K562 (cell line): ENCODE measurements at regions not wholly inside any gene's neighbourhood (a gene's known extent, or its start where the extent isn't known, plus 50 kb on each side); places are given as distances from the start of the nearest gene placed in this dataset.

Experiments
- BRF1 ChIP-seq: IDR thresholded peaks from 3 replicates; pipeline ENCODE4 v1.6.1; 2011; ENCODE audit warnings: borderline replicate concordance, mild to moderate bottlenecking; ENCODE audit not compliant: insufficient read length; ENCODE audit errors: extremely low read depth
- ELF2 ChIP-seq: fragments of 250-450 bp; sonication (Bioruptor Pico); IDR thresholded peaks from 2 replicates; pipeline ENCODE4 v1.5.0; 2021; ENCODE audit warnings: mild to moderate bottlenecking
- MECOM ChIP-seq: fragments of 250-450 bp; sonication (Bioruptor Pico); IDR thresholded peaks from 2 replicates; pipeline ENCODE4 v1.8.0; 2022; ENCODE audit warnings: inconsistent platforms
- MTA2 ChIP-seq: fragments of 450-650 bp; IDR thresholded peaks from 2 replicates; pipeline ENCODE4 v1.6.1; 2016; ENCODE audit warnings: low read depth
- PHF21A ChIP-seq: fragments of 450-650 bp; IDR thresholded peaks from 2 replicates; pipeline ENCODE4 v1.6.1; 2017; ENCODE audit warnings: low read depth, borderline replicate concordance
- POLR3A ChIP-seq: IDR thresholded peaks from 2 replicates; pipeline ENCODE4 v1.6.1; 2011; ENCODE audit warnings: borderline replicate concordance, mild to moderate bottlenecking, moderate library complexity; ENCODE audit not compliant: insufficient read length, insufficient read depth; ENCODE audit errors: extremely low read depth
- PTRF ChIP-seq: fragments of 450-650 bp; IDR thresholded peaks from 2 replicates; pipeline ENCODE4 v1.6.1; 2016; ENCODE audit warnings: mild to moderate bottlenecking, missing genetic modification characterization, missing compliant biosample characterization
- SMARCA4 ChIP-seq: fragments of 450-650 bp; IDR thresholded peaks from 2 replicates; pipeline ENCODE4 v1.6.1; 2016
- ZNF263 ChIP-seq: sonication (generic); formaldehyde crosslinking; IDR thresholded peaks from 2 replicates; pipeline ENCODE4 v1.8.0; 2022; ENCODE audit warnings: mild to moderate bottlenecking, missing genetic modification reagents, borderline replicate concordance
- TF ChIP-seq, protein P1 (sequence below): fragments of 450-650 bp; formaldehyde crosslinking; IDR thresholded peaks from 2 replicates; pipeline ENCODE4 v1.4.0; 2020; ENCODE audit warnings: mild to moderate bottlenecking
- TF ChIP-seq, protein P2 (sequence below), 2 experiments: IDR thresholded peaks; 2 replicates each; pipeline ENCODE4 v1.6.1; 2012; ENCODE audit warnings: improper control_type of control experiment in 2 of 2, low read depth in 2 of 2, low read length in 2 of 2, borderline replicate concordance in 1 of 2

DNA sequence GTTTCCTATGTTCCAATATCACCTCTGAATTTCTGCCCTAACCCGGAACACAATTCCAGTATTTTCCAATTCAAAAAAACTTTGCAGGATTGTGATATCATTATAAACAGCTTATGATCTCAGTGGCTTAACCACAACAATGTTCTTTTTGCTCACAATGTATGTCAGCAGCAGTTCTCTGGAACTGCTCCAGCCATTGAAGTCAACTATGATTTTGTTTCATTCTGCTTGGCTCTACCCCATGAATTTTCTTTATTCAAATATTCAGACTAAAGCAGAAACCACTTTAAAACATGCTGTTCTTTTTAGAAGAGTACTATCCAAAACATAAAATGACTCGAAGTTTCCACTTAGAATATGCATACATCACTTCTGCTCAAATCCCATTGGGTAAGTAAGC lies 1611.1 kb downstream of the ARAP2 start (continued):
- TF ChIP-seq, protein P1, sequence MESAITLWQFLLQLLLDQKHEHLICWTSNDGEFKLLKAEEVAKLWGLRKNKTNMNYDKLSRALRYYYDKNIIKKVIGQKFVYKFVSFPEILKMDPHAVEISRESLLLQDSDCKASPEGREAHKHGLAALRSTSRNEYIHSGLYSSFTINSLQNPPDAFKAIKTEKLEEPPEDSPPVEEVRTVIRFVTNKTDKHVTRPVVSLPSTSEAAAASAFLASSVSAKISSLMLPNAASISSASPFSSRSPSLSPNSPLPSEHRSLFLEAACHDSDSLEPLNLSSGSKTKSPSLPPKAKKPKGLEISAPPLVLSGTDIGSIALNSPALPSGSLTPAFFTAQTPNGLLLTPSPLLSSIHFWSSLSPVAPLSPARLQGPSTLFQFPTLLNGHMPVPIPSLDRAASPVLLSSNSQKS (CRISPR knock-in tag): no peak
- TF ChIP-seq BRF1 (no peak), ZNF263 (CRISPR knock-in tag) (no peak), POLR3A (no peak), MECOM (CRISPR knock-in tag) (no peak), PHF21A (no peak), PTRF (tag) (no peak), SMARCA4 (no peak), MTA2 (no peak), ELF2 (CRISPR knock-in tag) (no peak)
- TF ChIP-seq, protein P2, sequence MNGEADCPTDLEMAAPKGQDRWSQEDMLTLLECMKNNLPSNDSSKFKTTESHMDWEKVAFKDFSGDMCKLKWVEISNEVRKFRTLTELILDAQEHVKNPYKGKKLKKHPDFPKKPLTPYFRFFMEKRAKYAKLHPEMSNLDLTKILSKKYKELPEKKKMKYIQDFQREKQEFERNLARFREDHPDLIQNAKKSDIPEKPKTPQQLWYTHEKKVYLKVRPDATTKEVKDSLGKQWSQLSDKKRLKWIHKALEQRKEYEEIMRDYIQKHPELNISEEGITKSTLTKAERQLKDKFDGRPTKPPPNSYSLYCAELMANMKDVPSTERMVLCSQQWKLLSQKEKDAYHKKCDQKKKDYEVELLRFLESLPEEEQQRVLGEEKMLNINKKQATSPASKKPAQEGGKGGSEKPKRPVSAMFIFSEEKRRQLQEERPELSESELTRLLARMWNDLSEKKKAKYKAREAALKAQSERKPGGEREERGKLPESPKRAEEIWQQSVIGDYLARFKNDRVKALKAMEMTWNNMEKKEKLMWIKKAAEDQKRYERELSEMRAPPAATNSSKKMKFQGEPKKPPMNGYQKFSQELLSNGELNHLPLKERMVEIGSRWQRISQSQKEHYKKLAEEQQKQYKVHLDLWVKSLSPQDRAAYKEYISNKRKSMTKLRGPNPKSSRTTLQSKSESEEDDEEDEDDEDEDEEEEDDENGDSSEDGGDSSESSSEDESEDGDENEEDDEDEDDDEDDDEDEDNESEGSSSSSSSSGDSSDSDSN (IDR thresholded peaks at IDR 0.05; ENCODE audit: borderline replicate concordance in 1 of 2, low read depth in 2 of 2, low read length in 2 of 2): no peak
